Type B pancreatic cell (in vitro differentiated cells): ENCODE measurements at regions not wholly inside any gene's neighbourhood (a gene's known extent, or its start where the extent isn't known, plus 50 kb on each side); places are given as distances from the start of the nearest gene placed in this dataset.
"Not testable (repeated sequence)": the region's sequence is repeated elsewhere in the genome, so short reads cannot be mapped to it uniquely, and the experiment has no call there.

Experiments
- DNase-seq: peaks from one replicate; pipeline ENCODE4 v3.0.0; 2021; ENCODE audit warnings: mixed read lengths; ENCODE audit not compliant: unreplicated experiment; ENCODE audit errors: extremely low spot score
- H3K27ac Mint-ChIP-seq: 2 replicates; pipeline ENCODE4 v1.8.0; 2021; ENCODE audit warnings: mild to moderate bottlenecking, mixed read lengths
- H3K27me3 Mint-ChIP-seq: 2 replicates; pipeline ENCODE4 v1.8.0; 2021; ENCODE audit warnings: mixed read lengths
- H3K36me3 Mint-ChIP-seq: 2 replicates; pipeline ENCODE4 v1.8.0; 2021; ENCODE audit warnings: mixed read lengths
- H3K4me1 Mint-ChIP-seq: one replicate; pipeline ENCODE4 v1.8.0; 2021; ENCODE audit warnings: mixed read lengths; ENCODE audit not compliant: unreplicated experiment
- H3K4me3 Mint-ChIP-seq: 2 replicates; pipeline ENCODE4 v1.8.0; 2021; ENCODE audit warnings: mild to moderate bottlenecking, mixed read lengths
- H3K9me3 Mint-ChIP-seq: 2 replicates; pipeline ENCODE4 v1.8.0; 2021; ENCODE audit warnings: mixed read lengths
- CTCF ChIP-seq: fragments of 200-600 bp; sonication (generic); conservative IDR thresholded peaks from 2 replicates; pipeline ENCODE4 v1.5.0; 2021; ENCODE audit warnings: antibody characterized with exemption, mild to moderate bottlenecking

- H3K27ac Mint-ChIP-seq = no peak overlapping the region
- DNase-seq = no peak
- no peaks in the 10 kb centered on the region for H3K27me3 Mint-ChIP-seq
- peaks cover 4% of the 10 kb centered on the region for H3K36me3 Mint-ChIP-seq
- no peak for TF ChIP-seq CTCF
- peaks cover 4% of the 10 kb centered on the region for H3K4me1 Mint-ChIP-seq
- no peak overlapping the region for H3K4me3 Mint-ChIP-seq
- H3K9me3 Mint-ChIP-seq = no peaks in the 10 kb centered on the region
These were observed 991.2 kb upstream of the ACO1 start for GRCh38 chr9:31393240-31393639.

- TF ChIP-seq CTCF = no peak
- no peak overlapping the region for H3K4me3 Mint-ChIP-seq
- no peaks in the 10 kb centered on the region for H3K27me3 Mint-ChIP-seq
- H3K27ac Mint-ChIP-seq = no peak overlapping the region
- H3K4me1 Mint-ChIP-seq = peaks cover 4% of the 10 kb centered on the region
- peaks cover 4% of the 10 kb centered on the region for H3K36me3 Mint-ChIP-seq
- H3K9me3 Mint-ChIP-seq = no peaks in the 10 kb centered on the region
- no peak for DNase-seq
These were observed 990.4 kb upstream of the ACO1 start for GRCh38 chr9:31394015-31394473.

GRCh38 chr9:31412081-31412480 is 972.4 kb upstream of the ACO1 start:
- no peak for TF ChIP-seq CTCF
- no peak for DNase-seq
- Mint-ChIP-seq H3K36me3 (no peaks in the 10 kb centered on the region), H3K9me3 (no peaks in the 10 kb centered on the region), H3K27me3 (no peaks in the 10 kb centered on the region), H3K4me3 (no peak overlapping the region), H3K4me1 (no peaks in the 10 kb centered on the region), H3K27ac (no peak overlapping the region)

GRCh38 chr9:31415164-31415563 is 969.3 kb upstream of the ACO1 start:
- Mint-ChIP-seq H3K4me3 (no peak overlapping the region), H3K36me3 (no peaks in the 10 kb centered on the region), H3K4me1 (no peaks in the 10 kb centered on the region), H3K9me3 (no peaks in the 10 kb centered on the region), H3K27ac (no peak overlapping the region), H3K27me3 (no peaks in the 10 kb centered on the region)
- DNase-seq = no peak
- TF ChIP-seq CTCF = no peak

- no peaks in the 10 kb centered on the region for H3K9me3 Mint-ChIP-seq
- H3K36me3 Mint-ChIP-seq = no peaks in the 10 kb centered on the region
- no peak overlapping the region for H3K4me3 Mint-ChIP-seq
- no peak for DNase-seq
- TF ChIP-seq CTCF = no peak
- H3K4me1 Mint-ChIP-seq = no peaks in the 10 kb centered on the region
- no peaks in the 10 kb centered on the region for H3K27me3 Mint-ChIP-seq
- no peak overlapping the region for H3K27ac Mint-ChIP-seq
These were observed 966.0 kb upstream of the ACO1 start for GRCh38 chr9:31418419-31418818.

- not testable (repeated sequence) for H3K36me3 Mint-ChIP-seq, H3K4me3 Mint-ChIP-seq
- peak overlapping the region; percentile 45 for H3K27ac Mint-ChIP-seq
These were observed 940.6 kb upstream of the ACO1 start for GRCh38 chr9:31443630-31444457.

More at GRCh38 chr9:31443630-31444457, 940.6 kb upstream of the ACO1 start:
- not testable (repeated sequence) for H3K4me1 Mint-ChIP-seq, DNase-seq, H3K27me3 Mint-ChIP-seq, H3K9me3 Mint-ChIP-seq
